ENCODE measurements at regions not wholly inside any gene's neighbourhood (a gene's known extent, or its start where the extent isn't known, plus 50 kb on each side); places are given as distances from the start of the nearest gene placed in this dataset.

GRCh38 chr3:135760581-135760980, 204.9 kb upstream of the PPP2R3A start:
- TF ChIP-seq CTCF (IDR thresholded peaks at IDR 0.05) (no peak), POLR2A (IDR thresholded peaks at IDR 0.05) (no peak)
